ENCODE measurements at regions not wholly inside any gene's neighbourhood (a gene's known extent, or its start where the extent isn't known, plus 50 kb on each side); places are given as distances from the start of the nearest gene placed in this dataset.

- WGBS, 2 donors: 85 to 94% methylated on average over 5 of the region's 5 CpGs
- Histone ChIP-seq H3K4me1 (peaks cover 0 to 26% (median 10%) of the 10 kb centered on the region in 9 donors), H3K27ac (no peak overlapping the region), H3K9me3 (no peaks in the 10 kb centered on the region), H3K4me3 (no peak overlapping the region), H3K36me3 (no peaks in the 10 kb centered on the region), H3K27me3 (no peaks in the 10 kb centered on the region)
- intact Hi-C loops (cut with DNase I): loop anchor here in 7 of 10 donors (5.0 to 10.0 kb wide), 13 partner anchors 81 to 593 kb away; partner anchors contain the start of gene EYA4 (in 1 of the 7)
- TF ChIP-seq CTCF (IDR thresholded peaks at IDR 0.05): peak in 2 of 9 donors; percentile 7 to 12
- no peak for ATAC-seq
- DNase-seq: no peak
These were observed 147.2 kb downstream of the RPS12 start for GRCh38 chr6:132961610-132962009.

DNA sequence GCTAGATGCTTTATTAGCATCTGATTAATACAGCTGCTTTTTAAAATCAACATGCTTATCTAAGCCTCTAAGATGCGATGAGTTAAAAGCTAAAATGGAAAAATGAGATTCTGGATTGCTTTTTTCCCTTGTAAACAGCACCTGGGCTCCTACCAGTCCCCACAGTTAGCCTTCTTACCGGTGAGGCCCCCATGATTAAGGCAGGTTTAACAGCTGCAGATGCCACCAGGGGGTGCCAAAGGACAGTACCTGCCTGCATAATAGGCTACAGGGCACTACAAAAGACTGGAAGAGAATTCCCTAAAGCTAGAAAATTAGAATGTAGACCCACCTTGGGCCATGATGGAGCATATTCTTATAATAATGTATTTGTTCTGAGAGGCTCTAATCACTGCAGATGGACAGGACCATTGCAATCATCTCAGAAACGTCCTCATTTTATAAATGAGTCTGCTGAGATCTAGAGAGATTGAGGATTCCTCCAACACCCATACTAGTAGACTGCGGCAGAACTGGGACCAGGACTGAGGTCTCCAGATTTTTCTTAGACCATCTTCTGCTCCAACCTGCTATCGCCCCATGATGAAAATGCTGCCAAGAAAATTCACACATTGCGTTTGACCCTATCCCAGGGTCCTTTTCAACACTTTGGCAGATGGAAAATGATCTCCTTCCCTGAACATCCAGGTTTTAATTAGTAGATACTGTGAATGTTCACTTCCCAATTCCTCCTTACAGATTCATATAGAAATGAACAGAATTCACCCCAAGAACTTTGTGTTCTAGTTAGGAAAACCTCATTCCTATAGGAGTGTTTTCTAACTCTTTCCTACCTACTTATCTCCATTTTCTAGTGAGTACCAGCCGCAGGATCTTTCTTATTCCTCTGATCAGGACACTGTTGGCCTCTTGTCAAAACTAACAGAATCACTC is 148.8 kb downstream of the RPS12 start:
- WGBS, 2 donors: 70 to 71% methylated on average over 7 of the region's 7 CpGs
- Histone ChIP-seq H3K9me3 (no peaks in the 10 kb centered on the region), H3K4me1 (peaks cover 0 to 26% (median 10%) of the 10 kb centered on the region in 9 donors), H3K4me3 (no peak overlapping the region), H3K27ac (peak overlapping the region in 1 of 10 donors; percentile 2), H3K36me3 (no peaks in the 10 kb centered on the region), H3K27me3 (no peaks in the 10 kb centered on the region)
- ATAC-seq (peak in 7 of 8 donors; percentile 49 to 91 (median 86)), DNase-seq (peak; percentile 56 to 62)
- peak; percentile 38 to 74 (median 64) for TF ChIP-seq CTCF (IDR thresholded peaks at IDR 0.05)
- intact Hi-C loops (cut with DNase I): loop anchor here in 7 of 10 donors (1.0 to 10.0 kb wide), 14 partner anchors 44 to 592 kb away; partner anchors contain the start of gene EYA4 (in 1 of the 7)

GRCh38 chr6:132964101-132964867 is 149.9 kb downstream of the RPS12 start:
- DNase-seq (no peak), ATAC-seq (peak; percentile 47 to 64 (median 60))
- no peak overlapping the region for H3K4me3 ChIP-seq
- no peaks in the 10 kb centered on the region for H3K27me3 ChIP-seq
- peak overlapping the region in 2 of 10 donors; percentile 2 to 9 for H3K27ac ChIP-seq
- WGBS, 2 donors: 30 to 39% methylated on average over 4 of the region's 4 CpGs
- no peak for TF ChIP-seq CTCF (IDR thresholded peaks at IDR 0.05)
- intact Hi-C loops (cut with DNase I): loop anchor here in 7 of 10 donors (5.0 to 10.0 kb wide), 13 partner anchors 78 to 591 kb away; partner anchors contain the start of gene EYA4 (in 1 of the 7)
- peaks cover 0 to 26% (median 10%) of the 10 kb centered on the region in 9 donors for H3K4me1 ChIP-seq
- H3K9me3 ChIP-seq: no peaks in the 10 kb centered on the region
- H3K36me3 ChIP-seq: no peaks in the 10 kb centered on the region

- no peaks in the 10 kb centered on the region for H3K9me3 ChIP-seq
These were observed 150.6 kb downstream of the RPS12 start for GRCh38 chr6:132964868-132965382.

More at GRCh38 chr6:132964868-132965382, 150.6 kb downstream of the RPS12 start:
- TF ChIP-seq CTCF (IDR thresholded peaks at IDR 0.05): no peak
- WGBS, 2 donors: 32 to 33% methylated on average over 2 of the region's 2 CpGs
- Histone ChIP-seq H3K27ac (peak overlapping the region in 1 of 10 donors; percentile 9), H3K27me3 (no peaks in the 10 kb centered on the region), H3K4me3 (no peak overlapping the region), H3K4me1 (peaks cover 0 to 26% (median 10%) of the 10 kb centered on the region in 9 donors), H3K36me3 (no peaks in the 10 kb centered on the region)
- intact Hi-C loops (cut with DNase I): loop anchor here in 7 of 10 donors (5.0 to 10.0 kb wide), 13 partner anchors 77 to 590 kb away; partner anchors contain the start of gene EYA4 (in 1 of the 7)
- ATAC-seq (peak in 2 of 8 donors; percentile 5 to 15), DNase-seq (no peak)

All from heart right ventricle (tissue), 16 donors.